ENCODE measurements at regions not wholly inside any gene's neighbourhood (a gene's known extent, or its start where the extent isn't known, plus 50 kb on each side); places are given as distances from the start of the nearest gene placed in this dataset.

- no peak for DNase-seq (ENCODE audit: low read depth in 2 of 2)
Observed at GRCh38 chr18:72089432-72089831, 454.7 kb downstream of the CBLN2 start.

GRCh38 chr18:72086421-72086820 is 457.7 kb downstream of the CBLN2 start:
- no peak for DNase-seq (ENCODE audit: low read depth in 2 of 2)

GRCh38 chr18:72075040-72075439 is 469.1 kb downstream of the CBLN2 start:
- DNase-seq (ENCODE audit: low read depth in 2 of 2), result no peak

GRCh38 chr18:72063001-72063400 is 481.1 kb downstream of the CBLN2 start:
- no peak for DNase-seq (ENCODE audit: low read depth in 2 of 2)

GRCh38 chr18:72058851-72059250 is 485.3 kb downstream of the CBLN2 start:
- DNase-seq (ENCODE audit: low read depth in 2 of 2), result no peak

GRCh38 chr18:72056171-72056570 is 488.0 kb downstream of the CBLN2 start:
- no peak for DNase-seq (ENCODE audit: low read depth in 2 of 2)

- no peak for DNase-seq (ENCODE audit: low read depth in 2 of 2)
Observed at GRCh38 chr18:72041313-72042032, 502.7 kb downstream of the CBLN2 start.

- DNase-seq (ENCODE audit: low read depth in 2 of 2), result no peak
Observed at GRCh38 chr18:72013427-72013850, 530.7 kb downstream of the CBLN2 start.

- DNase-seq (ENCODE audit: low read depth in 2 of 2), result no peak
Observed at GRCh38 chr18:71998547-71999097, 545.5 kb downstream of the CBLN2 start.

- no peak for DNase-seq (ENCODE audit: low read depth in 2 of 2)
Observed at GRCh38 chr18:71995904-71996465, 548.2 kb downstream of the CBLN2 start.

- no peak for DNase-seq (ENCODE audit: low read depth in 2 of 2)
Observed at GRCh38 chr18:71994273-71994672, 549.9 kb downstream of the CBLN2 start.

- DNase-seq (ENCODE audit: low read depth in 2 of 2), result no peak
Observed at GRCh38 chr18:71989616-71990015, 554.5 kb downstream of the CBLN2 start.

- DNase-seq (ENCODE audit: low read depth in 2 of 2), result no peak
Observed at GRCh38 chr18:71986351-71987050, 557.6 kb downstream of the CBLN2 start.

GRCh38 chr18:71976744-71977143 is 567.4 kb downstream of the CBLN2 start:
- DNase-seq (ENCODE audit: low read depth in 2 of 2), result no peak

GRCh38 chr18:71966791-71967190 is 577.4 kb downstream of the CBLN2 start:
- DNase-seq (ENCODE audit: low read depth in 2 of 2), result no peak

- no peak for DNase-seq (ENCODE audit: low read depth in 2 of 2)
Observed at GRCh38 chr18:71958605-71959004, 585.5 kb downstream of the CBLN2 start.

GRCh38 chr18:71951001-71951400 is 593.1 kb downstream of the CBLN2 start:
- no peak for DNase-seq (ENCODE audit: low read depth in 2 of 2)

GRCh38 chr18:71942433-71942832 is 601.7 kb downstream of the CBLN2 start:
- DNase-seq (ENCODE audit: low read depth in 2 of 2), result no peak

- DNase-seq (ENCODE audit: low read depth in 2 of 2), result no peak
Observed at GRCh38 chr18:71939483-71939882, 604.7 kb downstream of the CBLN2 start.

GRCh38 chr18:71936744-71937143 is 607.4 kb downstream of the CBLN2 start:
- no peak for DNase-seq (ENCODE audit: low read depth in 2 of 2)

- DNase-seq (ENCODE audit: low read depth in 2 of 2), result no peak
Observed at GRCh38 chr18:71919211-71919610, 624.9 kb downstream of the CBLN2 start.

- DNase-seq (ENCODE audit: low read depth in 2 of 2), result no peak
Observed at GRCh38 chr18:71913641-71914040, 630.5 kb downstream of the CBLN2 start.

- DNase-seq (ENCODE audit: low read depth in 2 of 2), result no peak
Observed at GRCh38 chr18:71902482-71902881, 641.7 kb downstream of the CBLN2 start.
